ENCODE measurements at regions not wholly inside any gene's neighbourhood (a gene's known extent, or its start where the extent isn't known, plus 50 kb on each side); places are given as distances from the start of the nearest gene placed in this dataset.

- no peak overlapping the region for H2BK5ac ChIP-seq (ENCODE audit: insufficient read length, low read length)
- H3K56ac ChIP-seq (ENCODE audit: insufficient read length, low read depth, low read length), result no peak overlapping the region
- H4K5ac ChIP-seq (ENCODE audit: insufficient read length, low read depth, low read length), result no peak overlapping the region
- H3K23me2 ChIP-seq (ENCODE audit: insufficient read length, low read depth, low read length, poor library complexity, severe bottlenecking), result no peaks in the 10 kb centered on the region
- no peaks in the 10 kb centered on the region for H3K9me3 ChIP-seq (ENCODE audit: control insufficient read depth, low read depth, low read length)
- H2BK20ac ChIP-seq (ENCODE audit: low read depth, low read length, poor library complexity, severe bottlenecking), result no peak overlapping the region
- Mint-ChIP-seq H3K36me3 (ENCODE audit: insufficient read depth in 1 of 3, low read depth in 3 of 3) (no peaks in the 10 kb centered on the region), H3K27me3 (ENCODE audit: low read depth) (no peaks in the 10 kb centered on the region), H3K4me1 (peaks cover 3 to 4% of the 10 kb centered on the region in 2 experiments), H3K4me3 (no peak overlapping the region), H3K27ac (no peak overlapping the region), H3K9me3 (no peaks in the 10 kb centered on the region)
- H4K8ac ChIP-seq (replicated peaks; ENCODE audit: insufficient read length, low read depth, low read length), result no peak overlapping the region
- H3K18ac ChIP-seq (ENCODE audit: insufficient read length, low read depth, low read length), result no peak overlapping the region
- H3K9ac ChIP-seq (ENCODE audit: extremely low read depth, insufficient read length, low read length), result no peak overlapping the region
- no peak overlapping the region for H3K14ac ChIP-seq (ENCODE audit: insufficient read depth, low read length)
- no peak overlapping the region for H2AFZ ChIP-seq (ENCODE audit: low read length)
- no peaks in the 10 kb centered on the region for H3K79me2 ChIP-seq (ENCODE audit: insufficient read depth, low read length)
- no peak for DNase-seq
- no peak overlapping the region for H3T11ph ChIP-seq (ENCODE audit: low read length)
- no peak overlapping the region for H2BK120ac ChIP-seq (ENCODE audit: low read depth, low read length, poor library complexity, severe bottlenecking)
- H2BK15ac ChIP-seq (ENCODE audit: low read depth, low read length), result no peak overlapping the region
- H4K91ac ChIP-seq (ENCODE audit: insufficient read length, low read depth, low read length), result no peak overlapping the region
- H3K79me1 ChIP-seq (ENCODE audit: insufficient read depth, low read depth, low read length, poor library complexity, severe bottlenecking), result no peaks in the 10 kb centered on the region
- no peak overlapping the region for H3K4ac ChIP-seq (ENCODE audit: low read depth, low read length)
- no peak for TF ChIP-seq CTCF (conservative IDR thresholded peaks at IDR 0.05)
- no peaks in the 10 kb centered on the region for H3K27me3 ChIP-seq (ENCODE audit: insufficient read depth, low read length)
- no peaks in the 10 kb centered on the region for H4K20me1 ChIP-seq (ENCODE audit: control insufficient read depth, insufficient read depth, insufficient read length)
- no peak overlapping the region for H3K27ac ChIP-seq (ENCODE audit: insufficient read length, low read depth, low read length)
- no peak overlapping the region for H2BK12ac ChIP-seq (ENCODE audit: insufficient read length, low read depth, low read length)
- H3K4me2 ChIP-seq (ENCODE audit: insufficient read depth, insufficient read length, low read length), result no peak overlapping the region
- WGBS (ENCODE audit: extremely low coverage, insufficient read length, low lambda C conversion rate), result no CpG with 5 or more reads among the region's 1 CpG
- no peak overlapping the region for H3K23ac ChIP-seq (ENCODE audit: insufficient read length, low read depth, low read length)
- H3K4me1 ChIP-seq (ENCODE audit: insufficient read depth, low read length), result no peaks in the 10 kb centered on the region
- H2AK5ac ChIP-seq (ENCODE audit: insufficient read length, low read length), result no peak overlapping the region
Measured at GRCh38 chr6:48169635-48170034, 58.6 kb upstream of the PTCHD4 start.

Measured in H9 (cell line).